ENCODE measurements at regions not wholly inside any gene's neighbourhood (a gene's known extent, or its start where the extent isn't known, plus 50 kb on each side); places are given as distances from the start of the nearest gene placed in this dataset.

GRCh38 chr22:48635816-48636215 lies 1191.9 kb downstream of the BRD1 start:
- H3K4me1 ChIP-seq = no peaks in the 10 kb centered on the region
- H3K36me3 ChIP-seq = no peaks in the 10 kb centered on the region
- intact Hi-C loops (cut with DNase I) = no loop called here
- TF ChIP-seq POLR2A (IDR thresholded peaks at IDR 0.05) = no peak
- TF ChIP-seq CTCF (IDR thresholded peaks at IDR 0.05) = no peak
- no peak overlapping the region for H3K27ac ChIP-seq
- 13 to 83% methylated on average over 1 to 4 of the region's 10 CpGs for WGBS, 2 donors
- no peak for DNase-seq
- H3K4me3 ChIP-seq = no peak overlapping the region
- H3K9me3 ChIP-seq = no peaks in the 10 kb centered on the region
- H3K27me3 ChIP-seq = peaks cover 0 to 24% (median 0%) of the 10 kb centered on the region in 4 donors

GRCh38 chr22:48635031-48635430 lies 1192.6 kb downstream of the BRD1 start:
- intact Hi-C loops (cut with DNase I) = no loop called here
- H3K27ac ChIP-seq = no peak overlapping the region
- no peaks in the 10 kb centered on the region for H3K9me3 ChIP-seq
- TF ChIP-seq POLR2A (IDR thresholded peaks at IDR 0.05) (no peak), CTCF (IDR thresholded peaks at IDR 0.05) (no peak)
- 60 to 90% methylated on average over 2 to 3 of the region's 12 CpGs for WGBS, 2 donors
- H3K4me3 ChIP-seq = no peak overlapping the region
- peaks cover 0 to 25% (median 0%) of the 10 kb centered on the region in 4 donors for H3K27me3 ChIP-seq
- no peaks in the 10 kb centered on the region for H3K4me1 ChIP-seq
- H3K36me3 ChIP-seq = no peaks in the 10 kb centered on the region
- no peak for DNase-seq

GRCh38 chr22:48633996-48634836 lies 1193.5 kb downstream of the BRD1 start:
- Histone ChIP-seq H3K4me1 (no peaks in the 10 kb centered on the region), H3K27ac (no peak overlapping the region), H3K4me3 (no peak overlapping the region), H3K36me3 (no peaks in the 10 kb centered on the region), H3K27me3 (peaks cover 0 to 30% (median 0%) of the 10 kb centered on the region in 4 donors), H3K9me3 (no peaks in the 10 kb centered on the region)
- TF ChIP-seq CTCF (IDR thresholded peaks at IDR 0.05) = no peak
- no peak for TF ChIP-seq POLR2A (IDR thresholded peaks at IDR 0.05)
- DNase-seq = no peak
- WGBS, 2 donors = 70 to 75% methylated on average over 9 of the region's 9 CpGs
- intact Hi-C loops (cut with DNase I) = no loop called here

GRCh38 chr22:48632646-48633246 lies 1194.9 kb downstream of the BRD1 start:
- H3K4me3 ChIP-seq = no peak overlapping the region
- 88 to 90% methylated on average over 2 to 7 of the region's 17 CpGs for WGBS, 2 donors
- H3K36me3 ChIP-seq = no peaks in the 10 kb centered on the region
- H3K27me3 ChIP-seq = peaks cover 0 to 45% (median 0%) of the 10 kb centered on the region in 4 donors
- no peak for DNase-seq
- H3K4me1 ChIP-seq = no peaks in the 10 kb centered on the region
- no peaks in the 10 kb centered on the region for H3K9me3 ChIP-seq
- TF ChIP-seq POLR2A (IDR thresholded peaks at IDR 0.05) = no peak
- no peak for TF ChIP-seq CTCF (IDR thresholded peaks at IDR 0.05)
- H3K27ac ChIP-seq = no peak overlapping the region
- intact Hi-C loops (cut with DNase I) = no loop called here

- Histone ChIP-seq H3K27me3 (peaks cover 0 to 51% (median 0%) of the 10 kb centered on the region in 4 donors), H3K9me3 (no peaks in the 10 kb centered on the region), H3K27ac (no peak overlapping the region), H3K4me3 (no peak overlapping the region), H3K4me1 (no peaks in the 10 kb centered on the region), H3K36me3 (no peaks in the 10 kb centered on the region)
- DNase-seq = no peak
- WGBS, 2 donors = 95 to 100% methylated on average over 1 to 4 of the region's 29 CpGs
- intact Hi-C loops (cut with DNase I) = no loop called here
- TF ChIP-seq POLR2A (IDR thresholded peaks at IDR 0.05) = no peak
- no peak for TF ChIP-seq CTCF (IDR thresholded peaks at IDR 0.05)
Observed at GRCh38 chr22:48631288-48631863, 1196.3 kb downstream of the BRD1 start.

Measured in esophagus squamous epithelium (tissue), 5 donors.